ENCODE measurements at regions not wholly inside any gene's neighbourhood (a gene's known extent, or its start where the extent isn't known, plus 50 kb on each side); places are given as distances from the start of the nearest gene placed in this dataset.

GRCh38 chr12:46100551-46101484 lies 110.4 kb upstream of the SCAF11 start:
- Histone ChIP-seq H3K27ac (no peak overlapping the region), H3K4me1 (no peaks in the 10 kb centered on the region), H3K4me3 (no peak overlapping the region), H3K9me3 (no peaks in the 10 kb centered on the region), H3K36me3 (no peaks in the 10 kb centered on the region), H3K27me3 (no peaks in the 10 kb centered on the region)
- DNase-seq (ENCODE audit: low spot score in 2 of 2), result no peak
- TF ChIP-seq CTCF (IDR thresholded peaks at IDR 0.05), result no peak
- intact Hi-C loops (cut with DNase I), result no loop called here

- no peaks in the 10 kb centered on the region for H3K36me3 ChIP-seq
- no peak for DNase-seq (ENCODE audit: low spot score in 2 of 2)
- no peak overlapping the region for H3K27ac ChIP-seq
- no peak for TF ChIP-seq CTCF (IDR thresholded peaks at IDR 0.05)
- H3K27me3 ChIP-seq, result no peaks in the 10 kb centered on the region
- no peaks in the 10 kb centered on the region for H3K4me1 ChIP-seq
- intact Hi-C loops (cut with DNase I), result no loop called here
- no peak overlapping the region for H3K4me3 ChIP-seq
- H3K9me3 ChIP-seq, result no peaks in the 10 kb centered on the region
Observed at GRCh38 chr12:46089414-46090162, 99.2 kb upstream of the SCAF11 start.

- H3K27ac ChIP-seq, result no peak overlapping the region
- H3K4me1 ChIP-seq, result no peaks in the 10 kb centered on the region
- no peaks in the 10 kb centered on the region for H3K36me3 ChIP-seq
- DNase-seq (ENCODE audit: low spot score in 2 of 2), result no peak
- no peaks in the 10 kb centered on the region for H3K9me3 ChIP-seq
- no peak for TF ChIP-seq CTCF (IDR thresholded peaks at IDR 0.05)
- H3K27me3 ChIP-seq, result no peaks in the 10 kb centered on the region
- intact Hi-C loops (cut with DNase I), result no loop called here
- no peak overlapping the region for H3K4me3 ChIP-seq
Observed at GRCh38 chr12:46087916-46088439, 97.6 kb upstream of the SCAF11 start.

GRCh38 chr12:46084666-46085631 lies 94.6 kb upstream of the SCAF11 start:
- no peak for DNase-seq (ENCODE audit: low spot score in 2 of 2)
- Histone ChIP-seq H3K27ac (no peak overlapping the region), H3K4me1 (no peaks in the 10 kb centered on the region), H3K36me3 (no peaks in the 10 kb centered on the region), H3K9me3 (no peaks in the 10 kb centered on the region), H3K4me3 (no peak overlapping the region), H3K27me3 (no peaks in the 10 kb centered on the region)
- intact Hi-C loops (cut with DNase I), result no loop called here
- TF ChIP-seq CTCF (IDR thresholded peaks at IDR 0.05), result no peak

Data from ascending aorta (tissue), 2 donors.